Transverse colon (tissue), 4 donors: ENCODE measurements at regions not wholly inside any gene's neighbourhood (a gene's known extent, or its start where the extent isn't known, plus 50 kb on each side); places are given as distances from the start of the nearest gene placed in this dataset.
A peak's percentile ranks its signal among the peaks of the same experiment; 100 is the strongest.

ENCODE experiments used
- DNase-seq: peaks from one replicate; pipeline ENCODE4 v3.0.0-alpha.2; 2019
- H3K27ac ChIP-seq, 4 donors: fragments of 200-600 bp; sonication (generic); 2 replicates each; pipeline ENCODE4 v1.5.1; 2016 to 2018; ENCODE audit warnings: inconsistent platforms in 4 of 4
- H3K27me3 ChIP-seq: fragments of 200-600 bp; sonication (generic); 2 replicates; pipeline ENCODE4 v1.5.1; 2017; ENCODE audit warnings: inconsistent platforms
- H3K36me3 ChIP-seq, 4 donors: fragments of 200-600 bp; sonication (generic); 2 replicates each; pipeline ENCODE4 v1.5.1; 2017 to 2019; ENCODE audit warnings: inconsistent platforms in 4 of 4
- H3K4me1 ChIP-seq, 4 donors: fragments of 200-600 bp; sonication (generic); 2 replicates each; pipeline ENCODE4 v1.5.1; 2017 to 2020; ENCODE audit warnings: inconsistent platforms in 4 of 4
- H3K4me3 ChIP-seq, 4 donors: fragments of 200-600 bp; sonication (generic); 1 replicate in 1 of 4; 2 replicates in 3 of 4; pipeline versions ENCODE4 v1.5.1 to v1.6.1; 2017 to 2019; ENCODE audit warnings: inconsistent platforms in 4 of 4
- H3K9me3 ChIP-seq, 2 donors: fragments of 200-600 bp; sonication (generic); 2 replicates each; pipeline ENCODE4 v1.5.1; 2017 to 2019; ENCODE audit warnings: inconsistent platforms in 2 of 2
- EP300 ChIP-seq: sonication (generic); formaldehyde crosslinking; IDR thresholded peaks from one replicate; pipeline ENCODE4 v1.6.1; 2017; ENCODE audit warnings: antibody characterized with exemption, low read depth
- POLR2A ChIP-seq: fragments of 450-650 bp; IDR thresholded peaks from one replicate; pipeline ENCODE4 v1.6.1; 2016; ENCODE audit warnings: antibody characterized with exemption, mild to moderate bottlenecking, moderate library complexity
- POLR2AphosphoS5 ChIP-seq, 3 donors: sonication (generic); formaldehyde crosslinking; IDR thresholded peaks; one replicate each; pipeline ENCODE4 v1.6.1; 2016; ENCODE audit warnings: antibody characterized with exemption in 3 of 3
- WGBS, 2 donors: methylation state at CpG; one replicate each; pipeline ENCODE4 v1.1.5; 2018; ENCODE audit warnings: low coverage in 1 of 2; 5-methylcytosine and 5-hydroxymethylcytosine counted together
- in situ Hi-C, 4 donors: fragments of 200-750 bp; cut with MboI; loops; one replicate each; pipeline versions ENCODE4 v1.15.0 to v1.15.1; 2017; ENCODE audit warnings: low sequenced_read_pairs in 3 of 4, low pct_ligation_motif_present in 1 of 4, low pct_unique_long_range_greater_than_20kb in 1 of 4
- intact Hi-C: fragments of 100-400 bp; cut with DNase I; formaldehyde crosslinking; loops from one replicate; pipeline ENCODE4 v1.15.1; 2023; ENCODE audit warnings: low total_unique reads
- TF ChIP-seq, protein P1 (sequence below), 5 experiments: fragments of 200-600 bp in 3 of 5; fragments of 450-650 bp in 2 of 5; sonication (generic) in 3 of 5; IDR thresholded peaks; 1 replicate in 2 of 5; 2 replicates in 3 of 5; pipeline ENCODE4 v1.5.1; 2016 to 2017; ENCODE audit warnings: antibody characterized with exemption in 5 of 5, inconsistent platforms in 3 of 5, mild to moderate bottlenecking in 2 of 5, moderate library complexity in 1 of 5

DNA sequence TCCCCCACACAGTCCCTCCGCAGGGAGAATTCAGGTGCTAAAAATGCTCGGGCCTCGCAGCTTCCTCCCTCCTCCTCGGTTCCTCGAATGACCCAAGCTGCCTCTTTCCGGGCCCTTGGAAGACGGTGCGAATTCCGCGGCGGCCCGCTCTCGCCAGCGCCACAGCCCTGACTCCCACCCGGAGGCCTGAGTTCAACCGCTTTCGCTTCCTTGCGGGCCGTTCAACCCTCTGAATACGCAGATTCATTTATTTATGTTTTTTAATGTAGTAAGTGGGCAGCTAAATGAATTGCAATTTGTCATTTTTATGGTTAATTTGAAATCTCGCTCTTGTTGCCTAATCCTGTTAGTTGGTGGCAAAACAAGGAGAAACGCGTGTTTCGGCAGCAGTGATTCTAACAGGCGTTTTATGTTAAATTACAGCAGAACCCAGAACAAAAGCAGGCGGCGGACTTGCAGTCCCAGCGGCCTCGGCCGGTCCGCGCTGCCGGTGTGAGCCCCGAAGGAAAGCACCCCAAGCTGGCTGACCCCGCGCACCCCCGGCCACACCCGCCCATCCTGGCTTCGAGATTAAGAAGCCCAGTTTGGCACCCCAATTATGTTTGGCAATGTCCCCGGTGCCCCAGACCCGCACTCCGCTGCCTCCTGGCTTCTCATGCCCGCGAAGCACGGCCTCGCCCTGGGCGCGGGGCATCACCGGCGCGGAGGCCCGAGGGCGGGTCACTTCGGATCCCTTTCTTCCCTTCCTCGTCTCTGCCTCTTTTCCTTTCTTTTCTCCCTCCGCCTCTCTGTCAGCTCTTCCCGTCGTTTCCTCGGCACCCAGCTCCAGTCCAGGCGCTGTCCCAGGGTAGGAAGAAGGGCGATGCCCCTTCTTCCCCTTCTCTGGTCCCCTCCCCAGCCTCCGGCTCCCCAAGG, 75.9 kb downstream of the INSIG1 start:
- Histone ChIP-seq H3K4me3 (peak overlapping the region in 2 of 4 donors; percentile 6 to 41), H3K4me1 (peaks cover 32 to 64% (median 53%) of the 10 kb centered on the region in 4 donors), H3K36me3 (no peaks in the 10 kb centered on the region), H3K27ac (no peak overlapping the region), H3K9me3 (no peaks in the 10 kb centered on the region), H3K27me3 (peaks cover 98% of the 10 kb centered on the region)
- 6 to 7% methylated on average over 26 to 55 of the region's 62 CpGs for WGBS, 2 donors
- TF ChIP-seq EP300 (no peak), POLR2A (no peak), POLR2AphosphoS5 (IDR thresholded peaks at IDR 0.05) (no peak)
- TF ChIP-seq, protein P1, sequence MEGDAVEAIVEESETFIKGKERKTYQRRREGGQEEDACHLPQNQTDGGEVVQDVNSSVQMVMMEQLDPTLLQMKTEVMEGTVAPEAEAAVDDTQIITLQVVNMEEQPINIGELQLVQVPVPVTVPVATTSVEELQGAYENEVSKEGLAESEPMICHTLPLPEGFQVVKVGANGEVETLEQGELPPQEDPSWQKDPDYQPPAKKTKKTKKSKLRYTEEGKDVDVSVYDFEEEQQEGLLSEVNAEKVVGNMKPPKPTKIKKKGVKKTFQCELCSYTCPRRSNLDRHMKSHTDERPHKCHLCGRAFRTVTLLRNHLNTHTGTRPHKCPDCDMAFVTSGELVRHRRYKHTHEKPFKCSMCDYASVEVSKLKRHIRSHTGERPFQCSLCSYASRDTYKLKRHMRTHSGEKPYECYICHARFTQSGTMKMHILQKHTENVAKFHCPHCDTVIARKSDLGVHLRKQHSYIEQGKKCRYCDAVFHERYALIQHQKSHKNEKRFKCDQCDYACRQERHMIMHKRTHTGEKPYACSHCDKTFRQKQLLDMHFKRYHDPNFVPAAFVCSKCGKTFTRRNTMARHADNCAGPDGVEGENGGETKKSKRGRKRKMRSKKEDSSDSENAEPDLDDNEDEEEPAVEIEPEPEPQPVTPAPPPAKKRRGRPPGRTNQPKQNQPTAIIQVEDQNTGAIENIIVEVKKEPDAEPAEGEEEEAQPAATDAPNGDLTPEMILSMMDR (IDR thresholded peaks at IDR 0.05): no peak
- intact Hi-C loops: no loop called here
- in situ Hi-C loops: loop anchor here in 1 of 4 donors (25.0 kb wide), 1 partner anchor 461 kb away; no protein-coding TSS in a partner anchor
- no peak for DNase-seq

DNA sequence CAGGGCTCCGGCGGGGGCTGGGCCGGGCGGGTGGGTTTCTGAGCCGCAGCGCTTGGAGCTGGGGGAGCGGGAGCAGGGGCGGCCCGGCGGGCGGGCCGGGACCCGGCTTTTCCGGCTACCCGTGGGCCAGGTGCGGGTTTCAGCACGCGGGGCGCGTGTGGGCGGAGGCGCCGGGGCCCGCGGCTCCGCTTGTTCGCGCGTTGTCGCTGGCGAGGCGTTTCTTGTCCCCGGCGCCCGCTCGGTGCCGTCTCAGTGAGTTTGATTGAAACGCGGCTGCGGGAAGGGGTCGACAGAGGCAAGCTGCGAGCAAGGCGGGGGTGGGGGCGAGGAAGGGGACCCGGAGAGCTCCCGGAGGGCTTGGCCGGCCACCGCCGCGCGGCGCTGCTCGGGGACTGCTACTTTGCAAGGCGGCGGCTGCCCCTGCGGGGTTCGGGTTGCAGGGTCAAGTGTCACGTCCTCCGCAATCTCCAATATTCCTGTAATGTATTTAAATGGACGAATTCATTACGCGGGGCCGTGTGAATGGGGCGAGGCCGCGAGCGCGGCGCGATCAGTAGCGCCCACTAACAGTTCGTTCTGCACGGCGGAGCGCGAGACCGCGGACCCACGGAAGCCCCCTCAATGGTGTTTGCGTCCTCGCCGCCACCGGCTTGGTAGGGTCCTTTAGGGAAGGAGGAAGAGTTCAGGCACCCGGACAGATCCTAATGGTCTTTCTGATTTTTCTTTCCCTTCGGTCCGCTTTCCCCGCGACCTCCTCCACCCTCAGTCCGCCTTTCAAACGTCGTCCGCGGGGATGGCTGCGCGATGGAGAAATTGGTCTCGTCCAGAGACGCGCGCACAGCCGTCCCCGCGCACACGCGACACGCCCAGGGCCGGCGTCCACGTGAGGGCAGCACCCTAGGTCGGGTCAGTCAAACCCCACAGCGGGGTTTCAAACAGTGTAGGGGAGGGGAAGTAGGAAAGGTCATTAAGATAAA, 76.9 kb downstream of the INSIG1 start:
- TF ChIP-seq, protein P1 (IDR thresholded peaks at IDR 0.05): no peak
- TF ChIP-seq POLR2A: no peak
- no peak for TF ChIP-seq POLR2AphosphoS5 (IDR thresholded peaks at IDR 0.05)
- TF ChIP-seq EP300: no peak
- H3K27me3 ChIP-seq: peaks cover 100% of the 10 kb centered on the region
- no peaks in the 10 kb centered on the region for H3K36me3 ChIP-seq
- H3K4me1 ChIP-seq: peaks cover 32 to 72% (median 55%) of the 10 kb centered on the region in 4 donors
- in situ Hi-C loops (loop anchor here in 3 of 4 donors (25.0 kb wide), 2 partner anchors 388 to 462 kb away; no protein-coding TSS in a partner anchor), intact Hi-C loops (no loop called here)
- no peaks in the 10 kb centered on the region for H3K9me3 ChIP-seq
- H3K4me3 ChIP-seq: peak overlapping the region in 2 of 4 donors; percentile 6 to 41
- 7% methylated on average over 72 of the region's 110 CpGs; no CpG with 5 or more reads in 1 of the 2 donors for WGBS, 2 donors
- no peak for DNase-seq
- no peak overlapping the region for H3K27ac ChIP-seq

DNA sequence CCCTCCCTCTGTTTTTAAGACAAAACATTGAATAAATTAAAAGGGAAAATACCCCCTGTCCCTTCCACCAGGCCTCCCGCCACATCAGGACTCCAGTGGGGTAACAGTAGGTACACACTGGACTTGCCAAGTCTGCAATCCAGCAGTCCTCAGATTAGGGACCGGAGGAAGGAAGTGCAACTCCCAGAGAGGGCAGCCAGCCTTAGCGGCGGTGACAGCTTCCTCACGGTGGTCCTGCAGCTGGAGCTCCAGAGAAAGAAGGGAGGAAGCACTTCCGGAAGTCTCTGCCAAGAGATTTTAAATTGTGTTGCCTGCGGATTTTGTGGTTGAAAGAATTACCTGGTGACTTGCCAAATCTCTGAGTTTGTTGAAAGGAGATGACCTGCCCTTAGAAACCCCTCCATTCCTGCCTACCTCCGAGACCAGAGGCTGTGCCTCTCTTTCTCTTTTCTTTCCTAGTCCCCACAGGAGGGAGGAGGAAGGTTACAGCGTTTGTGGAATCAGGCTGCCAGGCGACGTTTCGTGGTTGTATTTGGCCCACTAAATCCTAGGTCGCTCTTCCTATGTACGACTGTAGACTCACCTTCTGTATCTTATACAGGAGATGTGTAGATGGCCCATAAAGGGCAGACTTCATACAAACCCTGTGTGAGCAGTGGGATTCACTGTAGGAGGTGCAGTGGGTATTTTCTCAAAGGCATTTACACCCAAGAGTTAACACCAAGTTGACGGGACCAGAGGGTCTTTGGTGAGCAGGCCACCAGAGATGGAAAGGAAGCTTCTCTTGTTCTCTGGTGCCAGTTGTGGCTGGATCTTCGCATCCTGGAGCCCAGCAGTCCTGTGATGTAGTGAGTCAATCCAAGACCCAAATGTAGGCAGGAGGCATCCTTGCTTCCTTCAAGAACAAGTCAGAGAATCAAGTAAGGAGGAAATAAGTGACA, 77.9 kb downstream of the INSIG1 start:
- Histone ChIP-seq H3K4me1 (peaks cover 33 to 77% (median 59%) of the 10 kb centered on the region in 4 donors), H3K4me3 (peak overlapping the region in 1 of 4 donors; percentile 41), H3K9me3 (no peaks in the 10 kb centered on the region), H3K36me3 (no peaks in the 10 kb centered on the region), H3K27ac (no peak overlapping the region), H3K27me3 (peaks cover 100% of the 10 kb centered on the region)
- intact Hi-C loops: no loop called here
- 0 to 5% methylated on average over 3 to 16 of the region's 16 CpGs for WGBS, 2 donors
- no peak for DNase-seq
- TF ChIP-seq EP300: no peak
- TF ChIP-seq, protein P1 (IDR thresholded peaks at IDR 0.05): no peak
- TF ChIP-seq POLR2AphosphoS5 (IDR thresholded peaks at IDR 0.05): no peak
- in situ Hi-C loops: loop anchor here in 3 of 4 donors (25.0 kb wide), 1 partner anchor 387 kb away; no protein-coding TSS in a partner anchor
